Hypothalamus (tissue), 51 donors: ENCODE measurements at regions not wholly inside any gene's neighbourhood (a gene's known extent, or its start where the extent isn't known, plus 50 kb on each side); places are given as distances from the start of the nearest gene placed in this dataset.

Source experiments
- DNase-seq, 51 donors: peaks; one replicate each; lab custom pipeline; 2025; lab: John Stamatoyannopoulos, UW

- no peak for DNase-seq
Observed at GRCh38 chr16:22753451-22753850, 60.5 kb upstream of the HS3ST2 start.

- DNase-seq = no peak
Observed at GRCh38 chr16:22754577-22754976, 59.4 kb upstream of the HS3ST2 start.

GRCh38 chr16:22757202-22757601 is 56.8 kb upstream of the HS3ST2 start:
- DNase-seq = no peak

GRCh38 chr16:22762486-22762885 is 51.5 kb upstream of the HS3ST2 start:
- DNase-seq = no peak

- DNase-seq = peak in 2 of 51 donors; percentile 2 to 10
Observed at GRCh38 chr16:22763437-22764080, 50.4 kb upstream of the HS3ST2 start.
